GM19328 (cell line): ENCODE measurements at regions not wholly inside any gene's neighbourhood (a gene's known extent, or its start where the extent isn't known, plus 50 kb on each side); places are given as distances from the start of the nearest gene placed in this dataset.
"Not testable (repeated sequence)": the region's sequence is repeated elsewhere in the genome, so short reads cannot be mapped to it uniquely, and the experiment has no call there.

Source experiments
- ATAC-seq: cut with Tn5 transposase; IDR thresholded peaks from one replicate; pipeline ENCODE4 v1.9.1; 2021; ENCODE audit warnings: mild to moderate bottlenecking, moderate library complexity; ENCODE audit not compliant: unreplicated experiment

GRCh38 chr4:173651651-173652282 is 121.7 kb upstream of the HAND2 start:
- no peak for ATAC-seq

GRCh38 chr4:173647902-173648301 is 117.9 kb upstream of the HAND2 start:
- ATAC-seq = no peak

- no peak for ATAC-seq
Observed at GRCh38 chr4:173642509-173642908, 112.5 kb upstream of the HAND2 start.

GRCh38 chr4:173635395-173635794 is 105.4 kb upstream of the HAND2 start:
- ATAC-seq = no peak

- no peak for ATAC-seq
Observed at GRCh38 chr4:173626277-173626676, 96.2 kb upstream of the HAND2 start.

GRCh38 chr4:173618648-173619047 is 88.6 kb upstream of the HAND2 start:
- ATAC-seq = not testable (repeated sequence)

- no peak for ATAC-seq
Observed at GRCh38 chr4:173609158-173609557, 79.1 kb upstream of the HAND2 start.

GRCh38 chr4:173608632-173609031 is 78.6 kb upstream of the HAND2 start:
- ATAC-seq = not testable (repeated sequence)

GRCh38 chr4:173591760-173592159 is 61.7 kb upstream of the HAND2 start:
- ATAC-seq = no peak

GRCh38 chr4:173590697-173591096 is 60.7 kb upstream of the HAND2 start:
- ATAC-seq = no peak

GRCh38 chr4:173585876-173586572 is 56.0 kb upstream of the HAND2 start:
- ATAC-seq = no peak

- ATAC-seq = no peak
Observed at GRCh38 chr4:173584506-173584905, 54.5 kb upstream of the HAND2 start.
